A549 (cell line): ENCODE measurements at regions not wholly inside any gene's neighbourhood (a gene's known extent, or its start where the extent isn't known, plus 50 kb on each side); places are given as distances from the start of the nearest gene placed in this dataset.

Experiments used
- JUNB ChIP-seq: fragments of >200 bp; sonication (Bioruptor Twin); formaldehyde crosslinking; IDR thresholded peaks from 2 replicates; pipeline ENCODE4 v1.6.1; 2016
- TF ChIP-seq, protein P1 (sequence below): fragments of >200 bp; sonication (Bioruptor Twin); formaldehyde crosslinking; IDR thresholded peaks from 3 replicates; pipeline ENCODE4 v1.5.1; 2016

DNA sequence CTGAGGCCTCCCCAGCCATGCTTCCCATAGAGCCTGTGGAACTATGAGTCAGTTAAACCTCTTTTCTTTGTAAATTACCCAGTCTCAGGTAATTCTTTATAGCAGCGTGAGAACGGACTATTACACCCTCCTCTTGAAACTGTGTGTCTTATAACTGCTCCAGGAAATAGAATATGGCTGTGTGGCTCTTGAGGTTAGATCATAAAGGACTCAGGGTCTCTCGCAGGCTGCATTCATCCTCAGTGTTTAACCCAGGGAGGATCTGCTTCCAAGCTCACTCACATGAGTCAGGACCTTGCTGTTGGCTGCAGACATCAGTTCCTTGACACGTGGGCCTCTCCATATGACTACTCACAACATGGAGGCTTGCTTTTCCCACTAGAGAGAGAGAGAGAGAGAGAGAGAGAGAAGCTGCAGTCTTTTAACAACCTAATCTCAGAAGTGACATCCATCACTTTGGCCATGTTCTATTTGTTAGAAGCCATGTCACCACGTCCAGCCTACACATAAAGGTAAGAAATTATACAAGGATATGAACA is 114.3 kb upstream of the UBE2E1 start:
- TF ChIP-seq JUNB = no peak
- TF ChIP-seq, protein P1, sequence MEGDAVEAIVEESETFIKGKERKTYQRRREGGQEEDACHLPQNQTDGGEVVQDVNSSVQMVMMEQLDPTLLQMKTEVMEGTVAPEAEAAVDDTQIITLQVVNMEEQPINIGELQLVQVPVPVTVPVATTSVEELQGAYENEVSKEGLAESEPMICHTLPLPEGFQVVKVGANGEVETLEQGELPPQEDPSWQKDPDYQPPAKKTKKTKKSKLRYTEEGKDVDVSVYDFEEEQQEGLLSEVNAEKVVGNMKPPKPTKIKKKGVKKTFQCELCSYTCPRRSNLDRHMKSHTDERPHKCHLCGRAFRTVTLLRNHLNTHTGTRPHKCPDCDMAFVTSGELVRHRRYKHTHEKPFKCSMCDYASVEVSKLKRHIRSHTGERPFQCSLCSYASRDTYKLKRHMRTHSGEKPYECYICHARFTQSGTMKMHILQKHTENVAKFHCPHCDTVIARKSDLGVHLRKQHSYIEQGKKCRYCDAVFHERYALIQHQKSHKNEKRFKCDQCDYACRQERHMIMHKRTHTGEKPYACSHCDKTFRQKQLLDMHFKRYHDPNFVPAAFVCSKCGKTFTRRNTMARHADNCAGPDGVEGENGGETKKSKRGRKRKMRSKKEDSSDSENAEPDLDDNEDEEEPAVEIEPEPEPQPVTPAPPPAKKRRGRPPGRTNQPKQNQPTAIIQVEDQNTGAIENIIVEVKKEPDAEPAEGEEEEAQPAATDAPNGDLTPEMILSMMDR = no peak
